Peyer's patch (tissue), 4 donors: ENCODE measurements at regions not wholly inside any gene's neighbourhood (a gene's known extent, or its start where the extent isn't known, plus 50 kb on each side); places are given as distances from the start of the nearest gene placed in this dataset.

Experiments used
- POLR2A ChIP-seq, 2 donors: fragments of 450-650 bp; IDR thresholded peaks; one replicate each; pipeline ENCODE4 v1.5.1; 2017; ENCODE audit warnings: antibody characterized with exemption in 2 of 2, mild to moderate bottlenecking in 2 of 2, moderate library complexity in 2 of 2
- TF ChIP-seq, protein P1 (sequence below), 6 experiments: fragments of 450-650 bp in 4 of 6; fragments of 200-600 bp in 2 of 6; sonication (generic) in 1 of 6; IDR thresholded peaks; one replicate each; pipeline ENCODE4 v1.5.1; 2017 to 2019; ENCODE audit warnings: antibody characterized with exemption in 6 of 6, mild to moderate bottlenecking in 3 of 6, moderate library complexity in 1 of 6

DNA sequence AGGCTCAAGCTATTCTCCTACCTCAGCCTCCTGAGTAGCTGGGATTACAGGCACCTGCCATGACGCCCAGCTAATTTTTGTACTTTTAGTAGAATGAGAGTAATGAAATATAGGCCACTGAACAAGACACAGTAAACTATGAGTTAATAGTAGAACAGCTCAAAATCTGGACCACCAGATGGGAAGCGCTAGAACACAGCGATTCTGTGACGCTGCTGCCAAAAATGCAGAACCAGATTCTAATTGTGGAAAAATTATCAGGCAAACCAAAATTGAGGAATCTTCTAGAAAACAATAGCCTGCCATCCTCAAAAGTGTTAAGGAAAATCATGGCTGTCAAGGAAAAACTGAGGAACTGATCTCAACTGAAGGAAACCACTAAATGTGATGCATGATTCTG lies 111.4 kb upstream of the TIAM1 start:
- TF ChIP-seq, protein P1, sequence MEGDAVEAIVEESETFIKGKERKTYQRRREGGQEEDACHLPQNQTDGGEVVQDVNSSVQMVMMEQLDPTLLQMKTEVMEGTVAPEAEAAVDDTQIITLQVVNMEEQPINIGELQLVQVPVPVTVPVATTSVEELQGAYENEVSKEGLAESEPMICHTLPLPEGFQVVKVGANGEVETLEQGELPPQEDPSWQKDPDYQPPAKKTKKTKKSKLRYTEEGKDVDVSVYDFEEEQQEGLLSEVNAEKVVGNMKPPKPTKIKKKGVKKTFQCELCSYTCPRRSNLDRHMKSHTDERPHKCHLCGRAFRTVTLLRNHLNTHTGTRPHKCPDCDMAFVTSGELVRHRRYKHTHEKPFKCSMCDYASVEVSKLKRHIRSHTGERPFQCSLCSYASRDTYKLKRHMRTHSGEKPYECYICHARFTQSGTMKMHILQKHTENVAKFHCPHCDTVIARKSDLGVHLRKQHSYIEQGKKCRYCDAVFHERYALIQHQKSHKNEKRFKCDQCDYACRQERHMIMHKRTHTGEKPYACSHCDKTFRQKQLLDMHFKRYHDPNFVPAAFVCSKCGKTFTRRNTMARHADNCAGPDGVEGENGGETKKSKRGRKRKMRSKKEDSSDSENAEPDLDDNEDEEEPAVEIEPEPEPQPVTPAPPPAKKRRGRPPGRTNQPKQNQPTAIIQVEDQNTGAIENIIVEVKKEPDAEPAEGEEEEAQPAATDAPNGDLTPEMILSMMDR (IDR thresholded peaks at IDR 0.05): no peak
- TF ChIP-seq POLR2A (IDR thresholded peaks at IDR 0.05): no peak
